ENCODE measurements at regions not wholly inside any gene's neighbourhood (a gene's known extent, or its start where the extent isn't known, plus 50 kb on each side); places are given as distances from the start of the nearest gene placed in this dataset.

DNA sequence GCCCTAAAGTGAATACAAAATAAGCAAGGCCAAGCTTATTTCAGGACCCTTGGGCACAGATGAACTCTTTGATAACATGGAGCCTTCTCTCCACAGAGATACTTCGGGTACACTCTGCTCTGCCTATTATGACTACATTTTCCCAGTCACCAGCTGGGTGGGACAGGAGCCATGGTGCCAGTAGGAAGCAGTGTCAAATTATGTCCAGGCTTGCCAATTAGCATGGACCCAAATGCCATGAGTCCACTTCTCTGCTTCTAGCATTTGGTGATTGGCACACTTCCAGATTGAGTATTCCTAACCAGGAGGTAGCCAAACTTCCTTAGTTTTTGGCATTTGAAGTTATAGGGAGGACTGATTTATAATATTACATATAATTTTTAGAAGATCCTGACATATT, 513.8 kb upstream of the HTR1E start:
- WGBS (ENCODE audit: low lambda C conversion rate): 0% methylated on average over 1 of the region's 1 CpG
- POLR2A ChIA-PET: no interaction called here
- no TSS peak for BruUV-seq (replicated peaks)
- H3K4me3 ChIP-seq (replicated peaks in 1 of 3; ENCODE audit: insufficient read depth in 1 of 3, low read depth in 2 of 3, low read length in 3 of 3): no peak overlapping the region
- no peaks in the 10 kb centered on the region; a peak in 1 of 5 replicates for H3K27me3 ChIP-seq (ENCODE audit: control insufficient read depth in 1 of 2, insufficient read depth in 2 of 2, low read length in 2 of 2)
- TF ChIP-seq KAT8 (CRISPR knock-in tag; IDR thresholded peaks at IDR 0.05) (no peak), ZNF781 (CRISPR knock-in tag; IDR thresholded peaks at IDR 0.05; ENCODE audit: borderline replicate concordance, not compliant biosample characterization) (no peak), ZNF678 (CRISPR knock-in tag; IDR thresholded peaks at IDR 0.05) (no peak), MYNN (CRISPR knock-in tag; IDR thresholded peaks at IDR 0.05; ENCODE audit: low read depth) (no peak)
- TF ChIP-seq, protein P1, sequence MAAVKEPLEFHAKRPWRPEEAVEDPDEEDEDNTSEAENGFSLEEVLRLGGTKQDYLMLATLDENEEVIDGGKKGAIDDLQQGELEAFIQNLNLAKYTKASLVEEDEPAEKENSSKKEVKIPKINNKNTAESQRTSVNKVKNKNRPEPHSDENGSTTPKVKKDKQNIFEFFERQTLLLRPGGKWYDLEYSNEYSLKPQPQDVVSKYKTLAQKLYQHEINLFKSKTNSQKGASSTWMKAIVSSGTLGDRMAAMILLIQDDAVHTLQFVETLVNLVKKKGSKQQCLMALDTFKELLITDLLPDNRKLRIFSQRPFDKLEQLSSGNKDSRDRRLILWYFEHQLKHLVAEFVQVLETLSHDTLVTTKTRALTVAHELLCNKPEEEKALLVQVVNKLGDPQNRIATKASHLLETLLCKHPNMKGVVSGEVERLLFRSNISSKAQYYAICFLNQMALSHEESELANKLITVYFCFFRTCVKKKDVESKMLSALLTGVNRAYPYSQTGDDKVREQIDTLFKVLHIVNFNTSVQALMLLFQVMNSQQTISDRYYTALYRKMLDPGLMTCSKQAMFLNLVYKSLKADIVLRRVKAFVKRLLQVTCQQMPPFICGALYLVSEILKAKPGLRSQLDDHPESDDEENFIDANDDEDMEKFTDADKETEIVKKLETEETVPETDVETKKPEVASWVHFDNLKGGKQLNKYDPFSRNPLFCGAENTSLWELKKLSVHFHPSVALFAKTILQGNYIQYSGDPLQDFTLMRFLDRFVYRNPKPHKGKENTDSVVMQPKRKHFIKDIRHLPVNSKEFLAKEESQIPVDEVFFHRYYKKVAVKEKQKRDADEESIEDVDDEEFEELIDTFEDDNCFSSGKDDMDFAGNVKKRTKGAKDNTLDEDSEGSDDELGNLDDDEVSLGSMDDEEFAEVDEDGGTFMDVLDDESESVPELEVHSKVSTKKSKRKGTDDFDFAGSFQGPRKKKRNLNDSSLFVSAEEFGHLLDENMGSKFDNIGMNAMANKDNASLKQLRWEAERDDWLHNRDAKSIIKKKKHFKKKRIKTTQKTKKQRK (IDR thresholded peaks at IDR 0.05; ENCODE audit: low read length): no peak
- TF ChIP-seq, protein P2, sequence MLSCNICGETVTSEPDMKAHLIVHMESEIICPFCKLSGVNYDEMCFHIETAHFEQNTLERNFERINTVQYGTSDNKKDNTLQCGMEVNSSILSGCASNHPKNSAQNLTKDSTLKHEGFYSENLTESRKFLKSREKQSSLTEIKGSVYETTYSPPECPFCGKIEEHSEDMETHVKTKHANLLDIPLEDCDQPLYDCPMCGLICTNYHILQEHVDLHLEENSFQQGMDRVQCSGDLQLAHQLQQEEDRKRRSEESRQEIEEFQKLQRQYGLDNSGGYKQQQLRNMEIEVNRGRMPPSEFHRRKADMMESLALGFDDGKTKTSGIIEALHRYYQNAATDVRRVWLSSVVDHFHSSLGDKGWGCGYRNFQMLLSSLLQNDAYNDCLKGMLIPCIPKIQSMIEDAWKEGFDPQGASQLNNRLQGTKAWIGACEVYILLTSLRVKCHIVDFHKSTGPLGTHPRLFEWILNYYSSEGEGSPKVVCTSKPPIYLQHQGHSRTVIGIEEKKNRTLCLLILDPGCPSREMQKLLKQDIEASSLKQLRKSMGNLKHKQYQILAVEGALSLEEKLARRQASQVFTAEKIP (CRISPR knock-in tag; IDR thresholded peaks at IDR 0.05; ENCODE audit: borderline replicate concordance): no peak
- TF ChIP-seq, protein P3, sequence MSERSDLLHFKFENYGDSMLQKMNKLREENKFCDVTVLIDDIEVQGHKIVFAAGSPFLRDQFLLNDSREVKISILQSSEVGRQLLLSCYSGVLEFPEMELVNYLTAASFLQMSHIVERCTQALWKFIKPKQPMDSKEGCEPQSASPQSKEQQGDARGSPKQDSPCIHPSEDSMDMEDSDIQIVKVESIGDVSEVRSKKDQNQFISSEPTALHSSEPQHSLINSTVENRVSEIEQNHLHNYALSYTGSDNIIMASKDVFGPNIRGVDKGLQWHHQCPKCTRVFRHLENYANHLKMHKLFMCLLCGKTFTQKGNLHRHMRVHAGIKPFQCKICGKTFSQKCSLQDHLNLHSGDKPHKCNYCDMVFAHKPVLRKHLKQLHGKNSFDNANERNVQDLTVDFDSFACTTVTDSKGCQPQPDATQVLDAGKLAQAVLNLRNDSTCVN (CRISPR knock-in tag; IDR thresholded peaks at IDR 0.05; ENCODE audit: borderline replicate concordance): no peak
- no peak overlapping the region for H2AFZ ChIP-seq (ENCODE audit: low read length)
- intact Hi-C loops (cut with micrococcal nuclease; ENCODE audit: unreplicated experiment) (no loop called here), in situ Hi-C loops (cut with HindIII; ENCODE audit: extremely low pct_ligation_motif_present, low pct_unique_long_range_greater_than_20kb) (no loop called here)
- DNase-seq (ENCODE audit: low spot score) (no peak), ATAC-seq (no peak), FAIRE-seq (no peak)
- no peaks in the 10 kb centered on the region for H4K20me1 ChIP-seq (ENCODE audit: insufficient read depth, low read length)
- CTCF ChIA-PET (ENCODE audit: low intra/inter-chr PET ratio, low total read pairs): no interaction called here
- no peaks in the 10 kb centered on the region for H3K36me3 ChIP-seq (replicated peaks in 1 of 2; ENCODE audit: control insufficient read depth in 1 of 2, insufficient read depth in 2 of 2, low read length in 2 of 2)
- no peaks in the 10 kb centered on the region for H3K79me2 ChIP-seq (ENCODE audit: insufficient read depth, low read length)
- H3K9ac ChIP-seq (ENCODE audit: insufficient read depth, low read depth, low read length): no peak overlapping the region
- H3K4me2 ChIP-seq (ENCODE audit: low read depth, low read length): no peak overlapping the region
- H3K4me1 ChIP-seq (ENCODE audit: insufficient read depth, low read length): no peaks in the 10 kb centered on the region
- H3K27ac ChIP-seq (ENCODE audit: extremely low read length, insufficient read depth, low read length): no peak overlapping the region
- 0 out of 2 replicates have a peak, but pooled peaks cover 4% of the 10 kb centered on the region for H3K9me3 ChIP-seq (ENCODE audit: low read length)
